ENCODE measurements at regions not wholly inside any gene's neighbourhood (a gene's known extent, or its start where the extent isn't known, plus 50 kb on each side); places are given as distances from the start of the nearest gene placed in this dataset.
"Not testable (repeated sequence)": the region's sequence is repeated elsewhere in the genome, so short reads cannot be mapped to it uniquely, and the experiment has no call there.

GRCh38 chr2:16203691-16204090 lies 263.3 kb downstream of the MYCN start:
- DNase-seq (ENCODE audit: low read depth) = no peak

- no peak for DNase-seq (ENCODE audit: low read depth)
Measured at GRCh38 chr2:16203069-16203468, 262.7 kb downstream of the MYCN start.

GRCh38 chr2:16202266-16203020 lies 262.1 kb downstream of the MYCN start:
- no peak for DNase-seq (ENCODE audit: low read depth)

- no peak for DNase-seq (ENCODE audit: low read depth)
Measured at GRCh38 chr2:16201848-16202247, 261.5 kb downstream of the MYCN start.

GRCh38 chr2:16200554-16201193 lies 260.3 kb downstream of the MYCN start:
- no peak for DNase-seq (ENCODE audit: low read depth)

GRCh38 chr2:16199882-16200553 lies 259.7 kb downstream of the MYCN start:
- DNase-seq (ENCODE audit: low read depth) = no peak

GRCh38 chr2:16199241-16199640 lies 258.9 kb downstream of the MYCN start:
- not testable (repeated sequence) for DNase-seq (ENCODE audit: low read depth)

- no peak for DNase-seq (ENCODE audit: low read depth)
Measured at GRCh38 chr2:16198166-16198912, 258.0 kb downstream of the MYCN start.

- no peak for DNase-seq (ENCODE audit: low read depth)
Measured at GRCh38 chr2:16197504-16198147, 257.3 kb downstream of the MYCN start.

- no peak for DNase-seq (ENCODE audit: low read depth)
Measured at GRCh38 chr2:16196687-16197503, 256.5 kb downstream of the MYCN start.

- DNase-seq (ENCODE audit: low read depth) = no peak
Measured at GRCh38 chr2:16195681-16196070, 255.3 kb downstream of the MYCN start.

- no peak for DNase-seq (ENCODE audit: low read depth)
Measured at GRCh38 chr2:16194931-16195680, 254.8 kb downstream of the MYCN start.

- no peak for DNase-seq (ENCODE audit: low read depth)
Measured at GRCh38 chr2:16194530-16194929, 254.2 kb downstream of the MYCN start.

GRCh38 chr2:16194096-16194390 lies 253.7 kb downstream of the MYCN start:
- no peak for DNase-seq (ENCODE audit: low read depth)

- no peak for DNase-seq (ENCODE audit: low read depth)
Measured at GRCh38 chr2:16192416-16193216, 252.3 kb downstream of the MYCN start.

GRCh38 chr2:16191431-16192200 lies 251.3 kb downstream of the MYCN start:
- no peak for DNase-seq (ENCODE audit: low read depth)

GRCh38 chr2:16190446-16191270 lies 250.3 kb downstream of the MYCN start:
- DNase-seq (ENCODE audit: low read depth) = no peak

GRCh38 chr2:16189836-16190160 lies 249.4 kb downstream of the MYCN start:
- no peak for DNase-seq (ENCODE audit: low read depth)

Measured in stimulated activated CD8-positive, alpha-beta memory T cell treated with anti-CD3 and anti-CD28 coated beads, Interleukin-15, amount 100 ng/mL, for 1 hour (primary cell).